GM12878 (cell line): ENCODE measurements at regions not wholly inside any gene's neighbourhood (a gene's known extent, or its start where the extent isn't known, plus 50 kb on each side); places are given as distances from the start of the nearest gene placed in this dataset.

Source experiments
- ATAC-seq: fragments of 200-7000 bp; cut with Tn5 transposase; 3 replicates; pipeline ENCODE4 v1.9.1; 2020; ENCODE audit warnings: mild to moderate bottlenecking, moderate library complexity
- BruUV-seq: library from RNA; stranded (reverse); fragments of 400-500 nt; replicated peaks from 2 replicates; lab custom pipeline; 2021; lab: Mats Ljungman, UMichigan
- CTCF ChIA-PET: fragments of 300-600 bp; sonication (Branson Sonifier 250); formaldehyde crosslinking; extraction: SDS; loops from one replicate; lab custom pipeline; 2021; ENCODE audit warnings: inconsistent platforms; lab: Yijun Ruan, JAX
- POLR2A ChIA-PET: fragments of 350-600 bp; formaldehyde crosslinking; extraction: SDS; loops from one replicate; lab custom pipeline; 2021; ENCODE audit warnings: inconsistent platforms; lab: Charles Lee
- RAD21 ChIA-PET: fragments of 300-600 bp; sonication (Branson Sonifier 250); formaldehyde crosslinking; loops from one replicate; lab custom pipeline; 2023; ENCODE audit warnings: antibody characterized with exemption; ENCODE audit not compliant: unreplicated experiment; lab: Charles Lee
- SMC1A ChIA-PET: fragments of 300-600 bp; sonication (Branson Sonifier 250); formaldehyde crosslinking; loops from one replicate; lab custom pipeline; 2023; ENCODE audit not compliant: unreplicated experiment, uncharacterized antibody; lab: Charles Lee
- DNase-seq: peaks from one replicate; pipeline ENCODE4 v3.0.0-alpha.2; 2011; ENCODE audit warnings: low read depth, low spot score
- FAIRE-seq: peaks from 3 replicates; lab custom pipeline; 2011; peaks lifted over from hg19 to GRCh38; lab: Jason Lieb, UNC
- H2AFZ ChIP-seq: 2 replicates; pipeline ENCODE4 v1.6.0; 2011; ENCODE audit warnings: low read depth, low read length, control low read depth; ENCODE audit not compliant: control insufficient read depth
- H3K27ac ChIP-seq: 2 replicates; pipeline ENCODE4 v1.5.1; 2011; ENCODE audit warnings: control low read depth; ENCODE audit not compliant: control insufficient read depth, insufficient read depth
- H3K27me3 ChIP-seq, 2 experiments: replicated peaks in 1 of 2; 2 replicates each; pipeline versions ENCODE4 v1.6.0 to v1.6.1; 2011; ENCODE audit warnings: low read length in 1 of 2; ENCODE audit not compliant: control insufficient read depth in 2 of 2, insufficient read depth in 2 of 2
- H3K36me3 ChIP-seq, 2 experiments: 2 replicates each; pipeline ENCODE4 v1.5.1; 2011; ENCODE audit warnings: low read length in 1 of 2; ENCODE audit not compliant: control insufficient read depth in 2 of 2, insufficient read depth in 2 of 2
- H3K4me1 ChIP-seq: 2 replicates; pipeline ENCODE4 v1.6.1; 2011; ENCODE audit warnings: mild to moderate bottlenecking, low read length, moderate library complexity, mixed read lengths; ENCODE audit not compliant: control insufficient read depth, insufficient read depth
- H3K4me2 ChIP-seq: 2 replicates; pipeline ENCODE4 v1.6.0; 2011; ENCODE audit warnings: control low read depth; ENCODE audit not compliant: control insufficient read depth, insufficient read depth
- H3K4me3 ChIP-seq: fragments of 200-600 bp; sonication (generic); 2 replicates; pipeline ENCODE4 v1.5.1; 2016
- H3K79me2 ChIP-seq: 2 replicates; pipeline ENCODE4 v1.6.0; 2011; ENCODE audit warnings: low read length; ENCODE audit not compliant: control insufficient read depth, insufficient read depth
- H3K9ac ChIP-seq: 2 replicates; pipeline ENCODE4 v1.8.0; 2011; ENCODE audit warnings: low read length, control low read depth, mixed read lengths; ENCODE audit not compliant: control insufficient read depth, insufficient read depth
- H3K9me3 ChIP-seq: replicated peaks from 3 replicates; pipeline ENCODE4 v1.5.1; 2011; ENCODE audit warnings: mild to moderate bottlenecking, low read length; ENCODE audit not compliant: control insufficient read depth, insufficient read depth
- H4K20me1 ChIP-seq: 2 replicates; pipeline ENCODE4 v1.6.0; 2011; ENCODE audit not compliant: control insufficient read depth, insufficient read depth
- EZH2 ChIP-seq: IDR thresholded peaks from 2 replicates; pipeline ENCODE4 v1.6.1; 2012; ENCODE audit warnings: low read depth, mild to moderate bottlenecking, control low read depth, inconsistent platforms, low read length, borderline replicate concordance; ENCODE audit not compliant: control insufficient read depth
- KDM1A ChIP-seq: fragments of 200-600 bp; sonication (generic); IDR thresholded peaks from 2 replicates; pipeline ENCODE4 v1.6.1; 2016; ENCODE audit warnings: borderline replicate concordance
- POU2F2 ChIP-seq: IDR thresholded peaks from 3 replicates; pipeline ENCODE4 v1.6.1; 2011; ENCODE audit warnings: low read depth, mild to moderate bottlenecking, low read length, borderline replicate concordance
- ZSCAN29 ChIP-seq: fragments of 450-650 bp; IDR thresholded peaks from 2 replicates; pipeline ENCODE4 v1.6.1; 2017; ENCODE audit warnings: mild to moderate bottlenecking, moderate library complexity
- WGBS: methylation state at CpG from one replicate; pipeline ENCODE4 v1.1.6; 2016; ENCODE audit warnings: low lambda C conversion rate; ENCODE audit not compliant: insufficient replicate concordance, insufficient coverage; ENCODE audit errors: missing lambda C conversion rate; 5-methylcytosine and 5-hydroxymethylcytosine counted together
- in situ Hi-C: fragments of 300-500 bp; cut with MboI; formaldehyde crosslinking; loops from 9 replicates; pipeline ENCODE4 v1.14.3; 2018; ENCODE audit warnings: mixed read lengths
- intact Hi-C: fragments of 100-400 bp; cut with micrococcal nuclease; formaldehyde crosslinking; loops from one replicate; pipeline ENCODE4 v1.14.2; 2022; ENCODE audit not compliant: unreplicated experiment
- TF ChIP-seq, protein P1 (sequence below): IDR thresholded peaks from 2 replicates; pipeline ENCODE4 v1.6.1; 2012; ENCODE audit warnings: mild to moderate bottlenecking, low read depth, low read length

DNA sequence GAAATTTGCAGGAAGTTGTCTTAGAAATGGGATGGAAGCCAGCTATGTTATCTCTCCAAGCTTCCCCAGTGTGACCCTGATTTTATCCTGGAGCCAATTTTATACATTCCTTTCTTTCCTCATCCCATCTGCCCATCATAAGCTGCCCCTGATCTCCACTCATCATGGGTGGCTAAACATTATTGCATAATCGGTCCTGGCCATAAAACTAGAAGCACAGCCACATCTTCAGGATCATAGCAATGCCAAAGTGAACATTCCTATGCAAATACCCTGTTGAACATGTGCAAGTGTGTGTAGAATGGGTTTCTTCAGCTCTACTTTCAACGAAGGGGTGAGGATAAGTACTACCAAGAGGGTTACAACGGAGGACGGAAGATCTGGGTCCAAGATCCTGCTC lies 50.6 kb upstream of the COG2 start:
- H3K9me3 ChIP-seq = no peaks in the 10 kb centered on the region
- H3K4me1 ChIP-seq = no peaks in the 10 kb centered on the region
- ChIA-PET RAD21 (no interaction called here), SMC1A (interaction anchor here (0.5 kb wide), 1 partner anchor 25 kb away, joined by 3 read pairs; no protein-coding TSS in a partner anchor), POLR2A (no interaction called here), CTCF (interaction anchor here (1.2 kb wide), 1 partner anchor 10 kb away, joined by 3 read pairs; no protein-coding TSS in a partner anchor)
- in situ Hi-C loops = no loop called here
- no peak overlapping the region for H3K4me2 ChIP-seq
- FAIRE-seq (no peak), DNase-seq (no peak), ATAC-seq (no peak)
- no peaks in the 10 kb centered on the region for H4K20me1 ChIP-seq
- H2AFZ ChIP-seq = no peak overlapping the region
- H3K4me3 ChIP-seq = no peak overlapping the region
- WGBS = 31% methylated on average over 4 of the region's 4 CpGs
- TF ChIP-seq EZH2 (no peak), KDM1A (no peak), ZSCAN29 (no peak), POU2F2 (no peak)
- TF ChIP-seq, protein P1, sequence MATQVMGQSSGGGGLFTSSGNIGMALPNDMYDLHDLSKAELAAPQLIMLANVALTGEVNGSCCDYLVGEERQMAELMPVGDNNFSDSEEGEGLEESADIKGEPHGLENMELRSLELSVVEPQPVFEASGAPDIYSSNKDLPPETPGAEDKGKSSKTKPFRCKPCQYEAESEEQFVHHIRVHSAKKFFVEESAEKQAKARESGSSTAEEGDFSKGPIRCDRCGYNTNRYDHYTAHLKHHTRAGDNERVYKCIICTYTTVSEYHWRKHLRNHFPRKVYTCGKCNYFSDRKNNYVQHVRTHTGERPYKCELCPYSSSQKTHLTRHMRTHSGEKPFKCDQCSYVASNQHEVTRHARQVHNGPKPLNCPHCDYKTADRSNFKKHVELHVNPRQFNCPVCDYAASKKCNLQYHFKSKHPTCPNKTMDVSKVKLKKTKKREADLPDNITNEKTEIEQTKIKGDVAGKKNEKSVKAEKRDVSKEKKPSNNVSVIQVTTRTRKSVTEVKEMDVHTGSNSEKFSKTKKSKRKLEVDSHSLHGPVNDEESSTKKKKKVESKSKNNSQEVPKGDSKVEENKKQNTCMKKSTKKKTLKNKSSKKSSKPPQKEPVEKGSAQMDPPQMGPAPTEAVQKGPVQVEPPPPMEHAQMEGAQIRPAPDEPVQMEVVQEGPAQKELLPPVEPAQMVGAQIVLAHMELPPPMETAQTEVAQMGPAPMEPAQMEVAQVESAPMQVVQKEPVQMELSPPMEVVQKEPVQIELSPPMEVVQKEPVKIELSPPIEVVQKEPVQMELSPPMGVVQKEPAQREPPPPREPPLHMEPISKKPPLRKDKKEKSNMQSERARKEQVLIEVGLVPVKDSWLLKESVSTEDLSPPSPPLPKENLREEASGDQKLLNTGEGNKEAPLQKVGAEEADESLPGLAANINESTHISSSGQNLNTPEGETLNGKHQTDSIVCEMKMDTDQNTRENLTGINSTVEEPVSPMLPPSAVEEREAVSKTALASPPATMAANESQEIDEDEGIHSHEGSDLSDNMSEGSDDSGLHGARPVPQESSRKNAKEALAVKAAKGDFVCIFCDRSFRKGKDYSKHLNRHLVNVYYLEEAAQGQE = no peak
- H3K27ac ChIP-seq = no peak overlapping the region
- intact Hi-C loops = no loop called here
- H3K36me3 ChIP-seq = no peaks in the 10 kb centered on the region
- no peaks in the 10 kb centered on the region; a peak in 1 of 4 replicates for H3K27me3 ChIP-seq
- BruUV-seq = no TSS peak
- H3K79me2 ChIP-seq = no peaks in the 10 kb centered on the region
- no peak overlapping the region for H3K9ac ChIP-seq
